ENCODE measurements at regions not wholly inside any gene's neighbourhood (a gene's known extent, or its start where the extent isn't known, plus 50 kb on each side); places are given as distances from the start of the nearest gene placed in this dataset.

DNA sequence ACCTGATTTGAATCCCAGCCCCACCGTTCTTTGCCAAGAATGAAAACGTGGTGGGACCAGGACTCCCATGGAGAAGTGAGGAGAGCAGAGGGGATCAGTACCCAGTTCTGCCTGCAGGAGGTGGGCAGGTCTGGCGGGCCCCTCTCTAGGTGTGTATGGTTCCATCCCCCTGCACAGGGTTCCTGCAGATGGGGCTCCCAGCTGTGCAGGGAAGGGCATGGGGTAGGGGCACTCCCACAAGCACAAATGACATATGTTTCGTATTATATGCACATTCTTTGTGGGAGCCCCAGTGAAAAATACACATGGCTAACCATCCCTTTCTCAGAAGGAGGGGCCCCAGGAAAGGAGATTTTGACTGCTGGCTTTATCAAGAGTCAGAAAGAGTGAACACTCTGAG, 144.6 kb downstream of the PLPP3 start:
- TF ChIP-seq, protein P1, sequence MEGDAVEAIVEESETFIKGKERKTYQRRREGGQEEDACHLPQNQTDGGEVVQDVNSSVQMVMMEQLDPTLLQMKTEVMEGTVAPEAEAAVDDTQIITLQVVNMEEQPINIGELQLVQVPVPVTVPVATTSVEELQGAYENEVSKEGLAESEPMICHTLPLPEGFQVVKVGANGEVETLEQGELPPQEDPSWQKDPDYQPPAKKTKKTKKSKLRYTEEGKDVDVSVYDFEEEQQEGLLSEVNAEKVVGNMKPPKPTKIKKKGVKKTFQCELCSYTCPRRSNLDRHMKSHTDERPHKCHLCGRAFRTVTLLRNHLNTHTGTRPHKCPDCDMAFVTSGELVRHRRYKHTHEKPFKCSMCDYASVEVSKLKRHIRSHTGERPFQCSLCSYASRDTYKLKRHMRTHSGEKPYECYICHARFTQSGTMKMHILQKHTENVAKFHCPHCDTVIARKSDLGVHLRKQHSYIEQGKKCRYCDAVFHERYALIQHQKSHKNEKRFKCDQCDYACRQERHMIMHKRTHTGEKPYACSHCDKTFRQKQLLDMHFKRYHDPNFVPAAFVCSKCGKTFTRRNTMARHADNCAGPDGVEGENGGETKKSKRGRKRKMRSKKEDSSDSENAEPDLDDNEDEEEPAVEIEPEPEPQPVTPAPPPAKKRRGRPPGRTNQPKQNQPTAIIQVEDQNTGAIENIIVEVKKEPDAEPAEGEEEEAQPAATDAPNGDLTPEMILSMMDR (IDR thresholded peaks at IDR 0.05; ENCODE audit: low read depth, low read length), result no peak
- TF ChIP-seq EZH2phosphoT487 (IDR thresholded peaks at IDR 0.05; ENCODE audit: low read depth), result no peak

Data from OCI-LY3 (cell line).